ENCODE measurements at regions not wholly inside any gene's neighbourhood (a gene's known extent, or its start where the extent isn't known, plus 50 kb on each side); places are given as distances from the start of the nearest gene placed in this dataset.

DNA sequence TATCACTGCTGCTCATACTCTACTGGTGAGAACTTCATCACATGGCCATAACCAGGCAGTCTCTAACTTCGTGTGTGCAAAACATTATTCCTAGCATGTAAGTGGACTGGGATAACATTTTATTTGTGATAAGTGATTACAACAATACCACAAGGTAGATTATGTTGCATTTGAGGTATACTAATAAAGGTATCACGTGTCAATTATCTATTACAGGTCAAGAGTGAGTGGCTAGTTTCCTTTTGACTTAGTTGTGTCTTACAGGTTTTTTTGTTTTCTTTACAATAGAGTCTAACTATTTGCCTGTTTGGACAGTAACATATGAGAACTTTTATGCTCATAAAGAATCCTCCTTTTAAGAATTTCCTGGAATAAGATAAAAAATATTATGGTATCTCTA lies 67.2 kb upstream of the DSC1 start (continued):
- TF ChIP-seq, protein P1, sequence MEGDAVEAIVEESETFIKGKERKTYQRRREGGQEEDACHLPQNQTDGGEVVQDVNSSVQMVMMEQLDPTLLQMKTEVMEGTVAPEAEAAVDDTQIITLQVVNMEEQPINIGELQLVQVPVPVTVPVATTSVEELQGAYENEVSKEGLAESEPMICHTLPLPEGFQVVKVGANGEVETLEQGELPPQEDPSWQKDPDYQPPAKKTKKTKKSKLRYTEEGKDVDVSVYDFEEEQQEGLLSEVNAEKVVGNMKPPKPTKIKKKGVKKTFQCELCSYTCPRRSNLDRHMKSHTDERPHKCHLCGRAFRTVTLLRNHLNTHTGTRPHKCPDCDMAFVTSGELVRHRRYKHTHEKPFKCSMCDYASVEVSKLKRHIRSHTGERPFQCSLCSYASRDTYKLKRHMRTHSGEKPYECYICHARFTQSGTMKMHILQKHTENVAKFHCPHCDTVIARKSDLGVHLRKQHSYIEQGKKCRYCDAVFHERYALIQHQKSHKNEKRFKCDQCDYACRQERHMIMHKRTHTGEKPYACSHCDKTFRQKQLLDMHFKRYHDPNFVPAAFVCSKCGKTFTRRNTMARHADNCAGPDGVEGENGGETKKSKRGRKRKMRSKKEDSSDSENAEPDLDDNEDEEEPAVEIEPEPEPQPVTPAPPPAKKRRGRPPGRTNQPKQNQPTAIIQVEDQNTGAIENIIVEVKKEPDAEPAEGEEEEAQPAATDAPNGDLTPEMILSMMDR (conservative IDR thresholded peaks at IDR 0.05; ENCODE audit: low read depth in 2 of 2), result no peak
- TF ChIP-seq STAT1 (IDR thresholded peaks at IDR 0.05; ENCODE audit: unreplicated experiment) (no peak), NANOG (IDR thresholded peaks at IDR 0.05; ENCODE audit: borderline replicate concordance) (no peak), EZH2 (IDR thresholded peaks at IDR 0.05; ENCODE audit: low read depth, unreplicated experiment) (no peak)

DNA sequence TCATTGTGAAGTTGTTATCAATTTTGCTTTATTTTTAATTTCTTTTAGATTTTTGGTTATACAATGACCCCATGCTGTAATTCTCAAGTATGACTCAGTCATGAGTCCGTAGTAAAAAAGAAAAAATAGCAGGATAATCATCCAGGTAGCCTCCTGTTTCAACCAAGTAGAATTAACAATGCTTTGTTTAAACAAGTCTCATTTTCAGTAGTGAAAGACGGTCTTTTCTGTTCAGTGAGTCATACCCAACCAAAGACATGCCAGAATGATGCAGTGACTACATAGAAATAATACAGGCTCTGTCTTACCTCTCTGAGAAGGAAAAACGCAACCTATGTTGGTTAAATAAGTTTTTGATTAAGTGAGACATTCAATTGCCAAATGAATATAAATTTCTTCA lies 67.8 kb upstream of the DSC1 start:
- H3K4me1 Mint-ChIP-seq, result peaks cover 16% of the 10 kb centered on the region
- DNase-seq (ENCODE audit: low spot score), result no peak
- no peaks in the 10 kb centered on the region for H3K36me3 ChIP-seq (ENCODE audit: insufficient read depth)
- H4K20me1 ChIP-seq (replicated peaks; ENCODE audit: insufficient read depth), result no peaks in the 10 kb centered on the region
- no peak overlapping the region for H3K27ac ChIP-seq (ENCODE audit: low read depth)
- H3K9me2 ChIP-seq (ENCODE audit: insufficient read depth), result no peaks in the 10 kb centered on the region
- no peak for TF ChIP-seq ZNF331 (CRISPR knock-in tag; IDR thresholded peaks at IDR 0.05; ENCODE audit: low read depth)
- TF ChIP-seq JUNB (IDR thresholded peaks at IDR 0.05; ENCODE audit: unreplicated experiment), result no peak
- TF ChIP-seq, protein P1 (conservative IDR thresholded peaks at IDR 0.05; ENCODE audit: low read depth in 2 of 2), result no peak
- TF ChIP-seq, protein P2, sequence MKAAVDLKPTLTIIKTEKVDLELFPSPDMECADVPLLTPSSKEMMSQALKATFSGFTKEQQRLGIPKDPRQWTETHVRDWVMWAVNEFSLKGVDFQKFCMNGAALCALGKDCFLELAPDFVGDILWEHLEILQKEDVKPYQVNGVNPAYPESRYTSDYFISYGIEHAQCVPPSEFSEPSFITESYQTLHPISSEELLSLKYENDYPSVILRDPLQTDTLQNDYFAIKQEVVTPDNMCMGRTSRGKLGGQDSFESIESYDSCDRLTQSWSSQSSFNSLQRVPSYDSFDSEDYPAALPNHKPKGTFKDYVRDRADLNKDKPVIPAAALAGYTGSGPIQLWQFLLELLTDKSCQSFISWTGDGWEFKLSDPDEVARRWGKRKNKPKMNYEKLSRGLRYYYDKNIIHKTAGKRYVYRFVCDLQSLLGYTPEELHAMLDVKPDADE (IDR thresholded peaks at IDR 0.05), result no peak
- TF ChIP-seq CREB1 (CRISPR knock-in tag; IDR thresholded peaks at IDR 0.05; ENCODE audit: low read depth), result no peak
- TF ChIP-seq EZH2 (IDR thresholded peaks at IDR 0.05; ENCODE audit: low read depth, unreplicated experiment), result no peak
- TF ChIP-seq STAT1 (IDR thresholded peaks at IDR 0.05; ENCODE audit: unreplicated experiment), result no peak
- TF ChIP-seq, protein P3, sequence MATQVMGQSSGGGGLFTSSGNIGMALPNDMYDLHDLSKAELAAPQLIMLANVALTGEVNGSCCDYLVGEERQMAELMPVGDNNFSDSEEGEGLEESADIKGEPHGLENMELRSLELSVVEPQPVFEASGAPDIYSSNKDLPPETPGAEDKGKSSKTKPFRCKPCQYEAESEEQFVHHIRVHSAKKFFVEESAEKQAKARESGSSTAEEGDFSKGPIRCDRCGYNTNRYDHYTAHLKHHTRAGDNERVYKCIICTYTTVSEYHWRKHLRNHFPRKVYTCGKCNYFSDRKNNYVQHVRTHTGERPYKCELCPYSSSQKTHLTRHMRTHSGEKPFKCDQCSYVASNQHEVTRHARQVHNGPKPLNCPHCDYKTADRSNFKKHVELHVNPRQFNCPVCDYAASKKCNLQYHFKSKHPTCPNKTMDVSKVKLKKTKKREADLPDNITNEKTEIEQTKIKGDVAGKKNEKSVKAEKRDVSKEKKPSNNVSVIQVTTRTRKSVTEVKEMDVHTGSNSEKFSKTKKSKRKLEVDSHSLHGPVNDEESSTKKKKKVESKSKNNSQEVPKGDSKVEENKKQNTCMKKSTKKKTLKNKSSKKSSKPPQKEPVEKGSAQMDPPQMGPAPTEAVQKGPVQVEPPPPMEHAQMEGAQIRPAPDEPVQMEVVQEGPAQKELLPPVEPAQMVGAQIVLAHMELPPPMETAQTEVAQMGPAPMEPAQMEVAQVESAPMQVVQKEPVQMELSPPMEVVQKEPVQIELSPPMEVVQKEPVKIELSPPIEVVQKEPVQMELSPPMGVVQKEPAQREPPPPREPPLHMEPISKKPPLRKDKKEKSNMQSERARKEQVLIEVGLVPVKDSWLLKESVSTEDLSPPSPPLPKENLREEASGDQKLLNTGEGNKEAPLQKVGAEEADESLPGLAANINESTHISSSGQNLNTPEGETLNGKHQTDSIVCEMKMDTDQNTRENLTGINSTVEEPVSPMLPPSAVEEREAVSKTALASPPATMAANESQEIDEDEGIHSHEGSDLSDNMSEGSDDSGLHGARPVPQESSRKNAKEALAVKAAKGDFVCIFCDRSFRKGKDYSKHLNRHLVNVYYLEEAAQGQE (IDR thresholded peaks at IDR 0.05; ENCODE audit: unreplicated experiment), result no peak
- no peak overlapping the region for H3K4me3 Mint-ChIP-seq
- peaks cover 7% of the 10 kb centered on the region for H3K27me3 Mint-ChIP-seq (ENCODE audit: insufficient read depth, low read depth, poor library complexity)
- no peak for ATAC-seq
- no peaks in the 10 kb centered on the region for H3F3A ChIP-seq (replicated peaks; ENCODE audit: low read depth)
- no peaks in the 10 kb centered on the region for H3K27me3 ChIP-seq (ENCODE audit: insufficient read depth)
- H2AFZ ChIP-seq, result no peak overlapping the region
- H3K36me3 Mint-ChIP-seq (ENCODE audit: low read depth), result no peaks in the 10 kb centered on the region
- peaks cover 5% of the 10 kb centered on the region; the same call in 1 of the 2 replicates for H3K4me1 ChIP-seq (ENCODE audit: insufficient read depth)
- H3K4me3 ChIP-seq, result no peak overlapping the region
- H3K9me3 Mint-ChIP-seq, result no peaks in the 10 kb centered on the region
- H3K4me2 ChIP-seq, result no peak overlapping the region
- H3K27ac Mint-ChIP-seq, result no peak overlapping the region
- no peaks in the 10 kb centered on the region for H3K79me2 ChIP-seq (replicated peaks; ENCODE audit: insufficient read depth)
